ENCODE measurements at regions not wholly inside any gene's neighbourhood (a gene's known extent, or its start where the extent isn't known, plus 50 kb on each side); places are given as distances from the start of the nearest gene placed in this dataset.

DNA sequence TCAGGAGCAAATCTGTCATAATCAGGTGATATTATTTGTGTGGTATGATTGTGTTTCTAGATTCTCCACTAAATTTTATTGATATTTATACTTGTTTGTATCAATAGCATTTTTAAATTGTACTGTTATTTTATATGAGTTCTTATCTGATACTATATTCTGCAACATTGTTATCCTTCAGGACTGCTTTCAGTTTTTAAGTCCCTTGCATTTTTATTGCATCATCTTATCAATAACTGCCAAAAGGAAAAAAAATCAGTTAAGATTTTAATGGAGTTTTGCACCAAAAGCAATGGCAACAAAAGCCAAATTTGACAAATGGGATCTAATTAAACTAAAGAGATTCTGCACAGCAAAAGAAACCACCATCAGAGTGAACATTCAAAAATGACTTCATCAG lies 741.3 kb upstream of the CTNND2 start:
- Histone ChIP-seq H3F3A (ENCODE audit: control insufficient read depth, insufficient read depth) (no peaks in the 10 kb centered on the region), H3K36me3 (ENCODE audit: control insufficient read depth, low read length) (no peaks in the 10 kb centered on the region), H3K27ac (ENCODE audit: low read depth, low read length) (no peak overlapping the region), H3K27me3 (ENCODE audit: control insufficient read depth, low read length) (no peaks in the 10 kb centered on the region), H3K4me2 (ENCODE audit: low read length) (no peak overlapping the region), H3K4me1 (ENCODE audit: control insufficient read depth, low read length) (peaks cover 18% of the 10 kb centered on the region), H3K79me2 (ENCODE audit: control insufficient read depth, low read length) (no peaks in the 10 kb centered on the region), H3K4me3 (ENCODE audit: low read length) (no peak overlapping the region), H4K20me1 (ENCODE audit: control insufficient read depth, insufficient read depth, low read depth, low read length) (no peaks in the 10 kb centered on the region), H3K9me2 (replicated peaks; ENCODE audit: control insufficient read depth, low read length) (no peaks in the 10 kb centered on the region), H3K9me3 (ENCODE audit: control insufficient read depth, insufficient read depth, low read length) (no peaks in the 10 kb centered on the region)
- TF ChIP-seq, protein P1, sequence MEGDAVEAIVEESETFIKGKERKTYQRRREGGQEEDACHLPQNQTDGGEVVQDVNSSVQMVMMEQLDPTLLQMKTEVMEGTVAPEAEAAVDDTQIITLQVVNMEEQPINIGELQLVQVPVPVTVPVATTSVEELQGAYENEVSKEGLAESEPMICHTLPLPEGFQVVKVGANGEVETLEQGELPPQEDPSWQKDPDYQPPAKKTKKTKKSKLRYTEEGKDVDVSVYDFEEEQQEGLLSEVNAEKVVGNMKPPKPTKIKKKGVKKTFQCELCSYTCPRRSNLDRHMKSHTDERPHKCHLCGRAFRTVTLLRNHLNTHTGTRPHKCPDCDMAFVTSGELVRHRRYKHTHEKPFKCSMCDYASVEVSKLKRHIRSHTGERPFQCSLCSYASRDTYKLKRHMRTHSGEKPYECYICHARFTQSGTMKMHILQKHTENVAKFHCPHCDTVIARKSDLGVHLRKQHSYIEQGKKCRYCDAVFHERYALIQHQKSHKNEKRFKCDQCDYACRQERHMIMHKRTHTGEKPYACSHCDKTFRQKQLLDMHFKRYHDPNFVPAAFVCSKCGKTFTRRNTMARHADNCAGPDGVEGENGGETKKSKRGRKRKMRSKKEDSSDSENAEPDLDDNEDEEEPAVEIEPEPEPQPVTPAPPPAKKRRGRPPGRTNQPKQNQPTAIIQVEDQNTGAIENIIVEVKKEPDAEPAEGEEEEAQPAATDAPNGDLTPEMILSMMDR (IDR thresholded peaks at IDR 0.05; ENCODE audit: low read depth, low read length, poor library complexity, severe bottlenecking), result no peak
- TF ChIP-seq EZH2phosphoT487 (IDR thresholded peaks at IDR 0.05; ENCODE audit: borderline replicate concordance, low read length), result no peak

DNA sequence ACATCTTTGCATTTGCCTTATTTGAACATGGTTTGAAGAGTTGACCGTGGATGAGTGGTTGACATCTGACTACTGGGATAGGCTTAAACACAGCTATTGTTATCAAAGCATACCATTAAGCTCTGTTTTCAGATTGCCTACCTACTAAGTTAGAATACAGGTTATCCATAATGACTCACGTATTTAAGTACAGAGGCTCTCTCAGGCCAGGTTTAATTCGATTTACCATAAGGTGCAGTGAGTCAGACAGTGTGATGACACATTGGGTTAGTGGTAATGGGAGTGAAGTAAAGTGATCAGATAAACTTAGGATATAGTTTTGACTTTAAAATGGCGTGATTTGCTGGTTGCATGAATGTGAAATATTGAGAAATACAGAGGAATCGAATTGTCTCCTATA lies 732.0 kb upstream of the CTNND2 start:
- Histone ChIP-seq H4K20me1 (ENCODE audit: control insufficient read depth, insufficient read depth, low read depth, low read length) (no peaks in the 10 kb centered on the region), H3K27me3 (ENCODE audit: control insufficient read depth, low read length) (no peaks in the 10 kb centered on the region), H3K27ac (ENCODE audit: low read depth, low read length) (no peak overlapping the region), H3K36me3 (ENCODE audit: control insufficient read depth, low read length) (no peaks in the 10 kb centered on the region), H3K9me3 (ENCODE audit: control insufficient read depth, insufficient read depth, low read length) (no peaks in the 10 kb centered on the region), H3K9me2 (replicated peaks; ENCODE audit: control insufficient read depth, low read length) (no peaks in the 10 kb centered on the region), H3K4me3 (ENCODE audit: low read length) (no peak overlapping the region), H3K4me1 (ENCODE audit: control insufficient read depth, low read length) (0 out of 2 replicates have a peak, but pooled peaks cover 3% of the 10 kb centered on the region), H3K79me2 (ENCODE audit: control insufficient read depth, low read length) (no peaks in the 10 kb centered on the region), H3F3A (ENCODE audit: control insufficient read depth, insufficient read depth) (no peaks in the 10 kb centered on the region), H3K4me2 (ENCODE audit: low read length) (no peak overlapping the region)
- no peak for TF ChIP-seq EZH2phosphoT487 (IDR thresholded peaks at IDR 0.05; ENCODE audit: borderline replicate concordance, low read length)
- TF ChIP-seq, protein P1 (IDR thresholded peaks at IDR 0.05; ENCODE audit: low read depth, low read length, poor library complexity, severe bottlenecking), result no peak

DNA sequence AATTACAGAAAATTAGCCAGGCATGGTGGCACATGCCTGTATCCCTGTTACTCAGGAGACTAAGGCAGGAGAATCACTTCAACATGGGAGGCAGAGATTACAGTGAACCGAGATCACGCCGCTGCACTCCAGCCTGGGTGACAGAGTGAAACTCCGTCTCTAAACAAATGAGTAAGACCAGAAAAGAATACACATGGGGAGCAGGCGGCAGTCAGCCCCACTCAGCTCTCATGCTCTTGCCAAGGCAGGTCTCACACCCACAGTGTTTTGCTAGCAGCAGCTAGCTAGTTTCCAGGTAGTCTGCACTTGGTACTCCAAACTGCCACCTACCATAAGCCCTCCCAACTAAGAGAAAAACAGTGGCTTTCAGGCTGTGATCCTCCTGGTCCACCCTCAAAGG lies 722.3 kb upstream of the CTNND2 start:
- Histone ChIP-seq H3K27ac (ENCODE audit: low read depth, low read length) (no peak overlapping the region), H3K4me3 (ENCODE audit: low read length) (no peak overlapping the region), H3K27me3 (ENCODE audit: control insufficient read depth, low read length) (no peaks in the 10 kb centered on the region), H3K4me1 (ENCODE audit: control insufficient read depth, low read length) (no peaks in the 10 kb centered on the region), H4K20me1 (ENCODE audit: control insufficient read depth, insufficient read depth, low read depth, low read length) (no peaks in the 10 kb centered on the region), H3F3A (ENCODE audit: control insufficient read depth, insufficient read depth) (no peaks in the 10 kb centered on the region), H3K4me2 (ENCODE audit: low read length) (no peak overlapping the region), H3K79me2 (ENCODE audit: control insufficient read depth, low read length) (no peaks in the 10 kb centered on the region), H3K9me3 (ENCODE audit: control insufficient read depth, insufficient read depth, low read length) (no peaks in the 10 kb centered on the region), H3K9me2 (replicated peaks; ENCODE audit: control insufficient read depth, low read length) (no peaks in the 10 kb centered on the region), H3K36me3 (ENCODE audit: control insufficient read depth, low read length) (no peaks in the 10 kb centered on the region)
- TF ChIP-seq, protein P1 (IDR thresholded peaks at IDR 0.05; ENCODE audit: low read depth, low read length, poor library complexity, severe bottlenecking), result no peak
- TF ChIP-seq EZH2phosphoT487 (IDR thresholded peaks at IDR 0.05; ENCODE audit: borderline replicate concordance, low read length), result no peak

Measured in DOHH2 (cell line).